PC-3 (cell line): ENCODE measurements at regions not wholly inside any gene's neighbourhood (a gene's known extent, or its start where the extent isn't known, plus 50 kb on each side); places are given as distances from the start of the nearest gene placed in this dataset.

ENCODE experiments used
- CTCF ChIP-seq: fragments of 300-600 bp; sonication (generic); conservative IDR thresholded peaks from 2 replicates; pipeline ENCODE4 v1.5.1; 2017; ENCODE audit warnings: antibody characterized with exemption, low read depth, mild to moderate bottlenecking, low read length
- EZH2phosphoT487 ChIP-seq: fragments of 300-600 bp; sonication (generic); IDR thresholded peaks from 2 replicates; pipeline ENCODE4 v1.6.1; 2018; ENCODE audit warnings: mild to moderate bottlenecking, antibody characterized with exemption, low read length, borderline replicate concordance

- TF ChIP-seq CTCF (no peak), EZH2phosphoT487 (no peak)
These were observed 120.5 kb downstream of the POLR2M start for GRCh38 chr15:57827021-57827420.
